ENCODE measurements at regions not wholly inside any gene's neighbourhood (a gene's known extent, or its start where the extent isn't known, plus 50 kb on each side); places are given as distances from the start of the nearest gene placed in this dataset.

DNA sequence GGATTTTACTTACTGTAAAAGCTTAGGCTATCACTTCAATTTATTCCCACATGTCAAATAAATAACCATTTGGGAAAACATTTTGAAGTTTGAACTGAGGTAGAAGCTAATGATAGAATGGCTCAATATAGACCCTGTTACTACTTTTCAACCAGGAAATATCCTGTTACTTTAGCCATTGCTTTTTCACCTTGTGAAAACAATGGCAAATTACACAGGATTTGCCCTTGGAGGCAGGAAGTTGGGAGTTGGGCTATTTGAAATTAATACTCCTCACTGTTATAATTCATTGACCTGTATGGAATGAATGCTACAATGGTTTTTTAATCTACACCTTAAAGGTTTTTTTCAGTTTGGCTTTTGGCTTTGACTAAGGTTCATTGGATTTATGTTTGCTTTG, 98.1 kb upstream of the UBE2E2 start:
- Mint-ChIP-seq H3K4me1 (ENCODE audit: unreplicated experiment) (no peaks in the 10 kb centered on the region), H3K27ac (ENCODE audit: unreplicated experiment) (no peak overlapping the region), H3K36me3 (ENCODE audit: unreplicated experiment) (no peaks in the 10 kb centered on the region), H3K9me3 (ENCODE audit: unreplicated experiment) (no peaks in the 10 kb centered on the region), H3K4me3 (ENCODE audit: unreplicated experiment) (no peak overlapping the region), H3K27me3 (ENCODE audit: unreplicated experiment) (no peaks in the 10 kb centered on the region)
- TF ChIP-seq, protein P1, sequence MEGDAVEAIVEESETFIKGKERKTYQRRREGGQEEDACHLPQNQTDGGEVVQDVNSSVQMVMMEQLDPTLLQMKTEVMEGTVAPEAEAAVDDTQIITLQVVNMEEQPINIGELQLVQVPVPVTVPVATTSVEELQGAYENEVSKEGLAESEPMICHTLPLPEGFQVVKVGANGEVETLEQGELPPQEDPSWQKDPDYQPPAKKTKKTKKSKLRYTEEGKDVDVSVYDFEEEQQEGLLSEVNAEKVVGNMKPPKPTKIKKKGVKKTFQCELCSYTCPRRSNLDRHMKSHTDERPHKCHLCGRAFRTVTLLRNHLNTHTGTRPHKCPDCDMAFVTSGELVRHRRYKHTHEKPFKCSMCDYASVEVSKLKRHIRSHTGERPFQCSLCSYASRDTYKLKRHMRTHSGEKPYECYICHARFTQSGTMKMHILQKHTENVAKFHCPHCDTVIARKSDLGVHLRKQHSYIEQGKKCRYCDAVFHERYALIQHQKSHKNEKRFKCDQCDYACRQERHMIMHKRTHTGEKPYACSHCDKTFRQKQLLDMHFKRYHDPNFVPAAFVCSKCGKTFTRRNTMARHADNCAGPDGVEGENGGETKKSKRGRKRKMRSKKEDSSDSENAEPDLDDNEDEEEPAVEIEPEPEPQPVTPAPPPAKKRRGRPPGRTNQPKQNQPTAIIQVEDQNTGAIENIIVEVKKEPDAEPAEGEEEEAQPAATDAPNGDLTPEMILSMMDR (IDR thresholded peaks at IDR 0.05): no peak
- DNase-seq (ENCODE audit: extremely low spot score, unreplicated experiment): no peak

DNA sequence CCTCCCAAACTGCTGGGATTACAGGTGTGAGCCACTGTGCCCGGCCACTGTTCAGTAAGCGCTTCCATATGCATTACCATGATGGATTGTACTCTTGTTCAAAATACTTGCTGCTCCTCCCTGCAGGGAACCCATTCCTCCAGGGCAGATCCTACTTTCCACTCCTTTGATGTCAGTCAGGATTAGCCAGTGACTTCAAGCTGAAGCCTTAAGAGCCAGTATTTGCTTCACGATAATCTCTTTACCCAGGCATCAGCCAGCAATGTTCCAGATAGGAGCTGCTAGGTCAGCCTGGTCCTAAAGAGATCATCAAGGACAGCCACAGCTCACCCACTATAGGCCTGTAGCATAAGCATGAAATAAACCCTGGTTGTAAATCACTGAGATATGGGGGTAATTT, 96.5 kb upstream of the UBE2E2 start:
- TF ChIP-seq, protein P1 (IDR thresholded peaks at IDR 0.05): no peak
- Mint-ChIP-seq H3K27ac (ENCODE audit: unreplicated experiment) (no peak overlapping the region), H3K4me3 (ENCODE audit: unreplicated experiment) (no peak overlapping the region)

DNA sequence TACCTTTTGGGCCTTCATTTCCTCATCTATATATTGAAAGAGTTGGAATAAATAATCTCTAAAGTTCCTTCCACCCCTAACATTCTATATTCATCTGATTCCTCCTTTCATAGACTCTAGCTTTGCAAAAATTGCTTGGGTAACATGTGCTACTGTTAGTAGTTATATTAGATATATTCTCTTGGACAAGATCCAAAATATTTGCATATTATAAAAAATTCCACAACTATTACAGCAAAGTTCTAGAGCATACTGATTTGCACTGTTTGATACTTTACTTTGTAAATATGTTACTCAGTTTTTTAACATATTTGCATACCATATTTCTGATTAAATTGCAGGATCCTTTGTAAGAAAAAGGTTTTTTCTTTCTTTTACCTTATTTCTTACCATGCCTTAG, 95.9 kb upstream of the UBE2E2 start:
- DNase-seq (ENCODE audit: extremely low spot score, unreplicated experiment): no peak
- Mint-ChIP-seq H3K27ac (ENCODE audit: unreplicated experiment) (no peak overlapping the region), H3K9me3 (ENCODE audit: unreplicated experiment) (no peaks in the 10 kb centered on the region), H3K36me3 (ENCODE audit: unreplicated experiment) (no peaks in the 10 kb centered on the region), H3K4me1 (ENCODE audit: unreplicated experiment) (peaks cover under 1% of the 10 kb centered on the region), H3K27me3 (ENCODE audit: unreplicated experiment) (no peaks in the 10 kb centered on the region), H3K4me3 (ENCODE audit: unreplicated experiment) (no peak overlapping the region)
- TF ChIP-seq, protein P1 (IDR thresholded peaks at IDR 0.05): no peak

More for the DNA sequence above, 96.5 kb upstream of the UBE2E2 start:
- Mint-ChIP-seq H3K9me3 (ENCODE audit: unreplicated experiment) (no peaks in the 10 kb centered on the region), H3K36me3 (ENCODE audit: unreplicated experiment) (no peaks in the 10 kb centered on the region), H3K27me3 (ENCODE audit: unreplicated experiment) (no peaks in the 10 kb centered on the region), H3K4me1 (ENCODE audit: unreplicated experiment) (no peaks in the 10 kb centered on the region)
- no peak for DNase-seq (ENCODE audit: extremely low spot score, unreplicated experiment)

DNA sequence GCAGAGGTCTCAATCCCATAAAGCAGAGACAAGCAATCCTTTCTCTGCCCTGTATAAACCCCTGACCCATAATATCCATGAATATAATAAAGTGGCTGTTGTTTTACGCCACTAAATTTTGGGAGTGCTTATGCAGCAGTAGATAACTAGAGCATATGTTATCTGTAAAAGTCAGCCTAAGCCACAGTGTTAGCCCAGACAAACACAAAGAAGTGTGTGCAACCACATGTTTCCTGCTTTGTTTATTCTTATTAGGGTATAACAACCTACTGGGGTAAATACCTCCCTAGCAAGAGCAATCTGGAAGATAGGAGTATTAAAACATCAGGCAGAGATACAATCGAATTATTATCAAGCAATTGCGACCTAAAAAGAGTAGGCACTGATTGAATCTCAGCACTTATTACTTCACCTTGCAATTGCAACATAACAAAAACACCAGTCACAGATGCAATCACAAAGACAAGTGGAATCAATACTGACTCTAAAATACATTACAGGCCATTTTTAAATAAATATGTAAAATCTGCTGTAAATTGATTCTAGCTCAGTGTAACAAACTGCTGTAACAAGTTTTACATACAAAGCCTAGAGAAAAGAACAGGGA, 94.6 kb upstream of the UBE2E2 start:
- Mint-ChIP-seq H3K4me1 (ENCODE audit: unreplicated experiment) (peaks cover 11% of the 10 kb centered on the region), H3K9me3 (ENCODE audit: unreplicated experiment) (no peaks in the 10 kb centered on the region), H3K27ac (ENCODE audit: unreplicated experiment) (no peak overlapping the region), H3K4me3 (ENCODE audit: unreplicated experiment) (no peak overlapping the region), H3K36me3 (ENCODE audit: unreplicated experiment) (no peaks in the 10 kb centered on the region), H3K27me3 (ENCODE audit: unreplicated experiment) (no peaks in the 10 kb centered on the region)
- TF ChIP-seq, protein P1 (IDR thresholded peaks at IDR 0.05): no peak
- no peak for DNase-seq (ENCODE audit: extremely low spot score, unreplicated experiment)

DNA sequence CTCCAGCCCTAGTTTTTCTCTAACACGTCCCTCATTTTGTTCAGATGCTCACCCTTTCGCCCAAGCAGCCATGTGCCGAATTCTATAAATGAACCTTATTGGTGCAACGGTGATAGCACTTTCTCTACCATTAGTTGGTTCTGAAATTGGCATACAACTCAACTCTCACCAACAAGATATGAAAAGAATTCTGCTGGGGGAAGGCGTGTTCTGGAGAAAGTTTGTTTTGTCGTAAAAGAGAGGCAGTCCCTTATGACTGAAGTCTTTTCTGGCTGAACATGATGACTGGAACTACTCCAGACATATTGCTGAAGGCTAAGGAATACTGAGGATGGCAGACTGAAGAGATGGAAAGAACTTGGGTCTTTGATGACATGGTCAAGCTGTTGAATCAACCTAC, 91.8 kb upstream of the UBE2E2 start:
- TF ChIP-seq, protein P1 (IDR thresholded peaks at IDR 0.05): no peak
- H3K4me3 Mint-ChIP-seq (ENCODE audit: unreplicated experiment): no peak overlapping the region
- H3K9me3 Mint-ChIP-seq (ENCODE audit: unreplicated experiment): no peaks in the 10 kb centered on the region
- no peak for DNase-seq (ENCODE audit: extremely low spot score, unreplicated experiment)
- no peak overlapping the region for H3K27ac Mint-ChIP-seq (ENCODE audit: unreplicated experiment)
- H3K36me3 Mint-ChIP-seq (ENCODE audit: unreplicated experiment): no peaks in the 10 kb centered on the region
- peaks cover 18% of the 10 kb centered on the region for H3K4me1 Mint-ChIP-seq (ENCODE audit: unreplicated experiment)
- no peaks in the 10 kb centered on the region for H3K27me3 Mint-ChIP-seq (ENCODE audit: unreplicated experiment)
